Muscle layer of duodenum (tissue), 2 donors: ENCODE measurements at regions not wholly inside any gene's neighbourhood (a gene's known extent, or its start where the extent isn't known, plus 50 kb on each side); places are given as distances from the start of the nearest gene placed in this dataset.
"Not testable (repeated sequence)": the region's sequence is repeated elsewhere in the genome, so short reads cannot be mapped to it uniquely, and the experiment has no call there.

Experiments used
- H3K27ac ChIP-seq: one replicate; pipeline ENCODE4 v1.7.0; 2013; ENCODE audit warnings: mild to moderate bottlenecking, low read length
- H3K27me3 ChIP-seq: one replicate; pipeline ENCODE4 v1.7.0; 2013; ENCODE audit warnings: low read depth, mild to moderate bottlenecking, control low read depth, low read length
- H3K36me3 ChIP-seq, 2 donors: one replicate each; pipeline ENCODE4 v1.7.0; 2013; ENCODE audit warnings: low read length in 2 of 2, control low read depth in 1 of 2, mild to moderate bottlenecking in 1 of 2; ENCODE audit not compliant: insufficient read depth in 2 of 2, control insufficient read depth in 1 of 2
- H3K4me1 ChIP-seq, 2 donors: one replicate each; pipeline ENCODE4 v1.7.0; 2013; ENCODE audit warnings: low read length in 2 of 2, mild to moderate bottlenecking in 2 of 2, control low read depth in 1 of 2, moderate library complexity in 1 of 2; ENCODE audit not compliant: insufficient read depth in 2 of 2, control insufficient read depth in 1 of 2
- H3K4me3 ChIP-seq, 2 donors: one replicate each; pipeline ENCODE4 v1.7.0; 2013; ENCODE audit warnings: low read length in 2 of 2, low read depth in 1 of 2, mild to moderate bottlenecking in 1 of 2
- H3K9me3 ChIP-seq, 2 donors: one replicate each; pipeline ENCODE4 v1.7.0; 2013; ENCODE audit warnings: low read length in 2 of 2, control low read depth in 1 of 2, mild to moderate bottlenecking in 1 of 2; ENCODE audit not compliant: control insufficient read depth in 1 of 2
- donor health status: healthy.

GRCh38 chr18:22524783-22525182, 107.1 kb upstream of the CTAGE1 start:
- H3K27me3 ChIP-seq, result no peaks in the 10 kb centered on the region
- no peaks in the 10 kb centered on the region for H3K4me1 ChIP-seq
- no peaks in the 10 kb centered on the region for H3K36me3 ChIP-seq
- H3K9me3 ChIP-seq, result no peaks in the 10 kb centered on the region
- no peak overlapping the region for H3K27ac ChIP-seq
- no peak overlapping the region for H3K4me3 ChIP-seq

- Histone ChIP-seq H3K9me3 (no peaks in the 10 kb centered on the region), H3K4me1 (no peaks in the 10 kb centered on the region), H3K27ac (no peak overlapping the region), H3K4me3 (no peak overlapping the region), H3K27me3 (no peaks in the 10 kb centered on the region), H3K36me3 (no peaks in the 10 kb centered on the region)
Observed at GRCh38 chr18:22525313-22525712, 107.6 kb upstream of the CTAGE1 start.

- no peaks in the 10 kb centered on the region for H3K36me3 ChIP-seq
- no peaks in the 10 kb centered on the region for H3K4me1 ChIP-seq
- H3K4me3 ChIP-seq, result no peak overlapping the region
- H3K27ac ChIP-seq, result no peak overlapping the region
- no peaks in the 10 kb centered on the region for H3K27me3 ChIP-seq
- H3K9me3 ChIP-seq, result no peaks in the 10 kb centered on the region
Observed at GRCh38 chr18:22525883-22526282, 108.2 kb upstream of the CTAGE1 start.

- Histone ChIP-seq H3K27me3 (no peaks in the 10 kb centered on the region), H3K4me1 (no peaks in the 10 kb centered on the region), H3K36me3 (no peaks in the 10 kb centered on the region), H3K4me3 (no peak overlapping the region), H3K27ac (no peak overlapping the region), H3K9me3 (no peaks in the 10 kb centered on the region)
Observed at GRCh38 chr18:22528291-22528690, 110.6 kb upstream of the CTAGE1 start.

GRCh38 chr18:22534706-22535105, 117.0 kb upstream of the CTAGE1 start:
- H3K4me1 ChIP-seq, H3K4me3 ChIP-seq, H3K27me3 ChIP-seq, H3K27ac ChIP-seq, H3K36me3 ChIP-seq, H3K9me3 ChIP-seq: not testable (repeated sequence)

GRCh38 chr18:22536558-22536957, 118.8 kb upstream of the CTAGE1 start:
- no peaks in the 10 kb centered on the region for H3K4me1 ChIP-seq
- no peaks in the 10 kb centered on the region for H3K27me3 ChIP-seq
- no peak overlapping the region for H3K27ac ChIP-seq
- no peak overlapping the region for H3K4me3 ChIP-seq
- no peaks in the 10 kb centered on the region for H3K9me3 ChIP-seq
- H3K36me3 ChIP-seq, result no peaks in the 10 kb centered on the region

- H3K9me3 ChIP-seq, result no peaks in the 10 kb centered on the region
- no peak overlapping the region for H3K27ac ChIP-seq
Observed at GRCh38 chr18:22538426-22538825, 120.7 kb upstream of the CTAGE1 start.

GRCh38 chr18:22539051-22539765, 121.5 kb upstream of the CTAGE1 start:
- Histone ChIP-seq H3K27ac (no peak overlapping the region), H3K4me3 (no peak overlapping the region), H3K9me3 (no peaks in the 10 kb centered on the region), H3K4me1 (no peaks in the 10 kb centered on the region), H3K36me3 (no peaks in the 10 kb centered on the region), H3K27me3 (no peaks in the 10 kb centered on the region)

More at GRCh38 chr18:22538426-22538825, 120.7 kb upstream of the CTAGE1 start:
- Histone ChIP-seq H3K4me1 (no peaks in the 10 kb centered on the region), H3K4me3 (no peak overlapping the region), H3K36me3 (no peaks in the 10 kb centered on the region), H3K27me3 (no peaks in the 10 kb centered on the region)

- no peak overlapping the region for H3K27ac ChIP-seq
- H3K36me3 ChIP-seq, result no peaks in the 10 kb centered on the region
Observed at GRCh38 chr18:22541232-22541631, 123.5 kb upstream of the CTAGE1 start.

GRCh38 chr18:22542406-22542835, 124.7 kb upstream of the CTAGE1 start:
- Histone ChIP-seq H3K4me3 (no peak overlapping the region), H3K9me3 (no peaks in the 10 kb centered on the region), H3K27ac (no peak overlapping the region), H3K27me3 (no peaks in the 10 kb centered on the region), H3K36me3 (no peaks in the 10 kb centered on the region), H3K4me1 (no peaks in the 10 kb centered on the region)

More at GRCh38 chr18:22541232-22541631, 123.5 kb upstream of the CTAGE1 start:
- Histone ChIP-seq H3K27me3 (no peaks in the 10 kb centered on the region), H3K9me3 (no peaks in the 10 kb centered on the region), H3K4me1 (no peaks in the 10 kb centered on the region), H3K4me3 (no peak overlapping the region)

GRCh38 chr18:22543769-22544168, 126.1 kb upstream of the CTAGE1 start:
- no peaks in the 10 kb centered on the region for H3K27me3 ChIP-seq
- H3K27ac ChIP-seq, result no peak overlapping the region
- no peak overlapping the region for H3K4me3 ChIP-seq
- no peaks in the 10 kb centered on the region for H3K36me3 ChIP-seq
- no peaks in the 10 kb centered on the region for H3K4me1 ChIP-seq
- no peaks in the 10 kb centered on the region for H3K9me3 ChIP-seq

- Histone ChIP-seq H3K4me3 (no peak overlapping the region), H3K27me3 (no peaks in the 10 kb centered on the region), H3K27ac (no peak overlapping the region), H3K36me3 (no peaks in the 10 kb centered on the region), H3K4me1 (no peaks in the 10 kb centered on the region), H3K9me3 (no peaks in the 10 kb centered on the region)
Observed at GRCh38 chr18:22544626-22545025, 126.9 kb upstream of the CTAGE1 start.
